ENCODE measurements at regions not wholly inside any gene's neighbourhood (a gene's known extent, or its start where the extent isn't known, plus 50 kb on each side); places are given as distances from the start of the nearest gene placed in this dataset.

GRCh38 chr11:121711939-121712338, 259.2 kb upstream of the SORL1-AS1 start:
- no peak for TF ChIP-seq CTCF (IDR thresholded peaks at IDR 0.05 in 2 of 3, conservative IDR thresholded peaks at IDR 0.05 in 1 of 3; ENCODE audit: borderline replicate concordance in 1 of 3, insufficient read depth in 1 of 3, low read depth in 2 of 3, low read length in 2 of 3)
- no peak for TF ChIP-seq POLR2A (IDR thresholded peaks at IDR 0.05; ENCODE audit: borderline replicate concordance, extremely low read depth, insufficient read depth, insufficient read length)
- no peak for TF ChIP-seq ELF1 (IDR thresholded peaks at IDR 0.05; ENCODE audit: borderline replicate concordance, low read depth)
- TF ChIP-seq EZH2phosphoT487 (IDR thresholded peaks at IDR 0.05; ENCODE audit: borderline replicate concordance): no peak

Data from HCT116 (cell line).